Tibial nerve (tissue), 4 donors: ENCODE measurements at regions not wholly inside any gene's neighbourhood (a gene's known extent, or its start where the extent isn't known, plus 50 kb on each side); places are given as distances from the start of the nearest gene placed in this dataset.

Source experiments
- EP300 ChIP-seq, 2 donors: sonication (generic); formaldehyde crosslinking; IDR thresholded peaks; one replicate each; pipeline ENCODE4 v1.6.1; 2017; ENCODE audit warnings: antibody characterized with exemption in 2 of 2, mild to moderate bottlenecking in 1 of 2
- POLR2A ChIP-seq, 2 donors: fragments of 450-650 bp; IDR thresholded peaks; one replicate each; pipeline ENCODE4 v1.6.1; 2017; ENCODE audit warnings: antibody characterized with exemption in 2 of 2, mild to moderate bottlenecking in 2 of 2, moderate library complexity in 2 of 2
- TF ChIP-seq, protein P1 (sequence below), 5 experiments: fragments of 200-600 bp in 3 of 5; fragments of 450-650 bp in 2 of 5; sonication (generic) in 3 of 5; IDR thresholded peaks; one replicate each; pipeline ENCODE4 v1.5.1; 2016 to 2019; ENCODE audit warnings: antibody characterized with exemption in 5 of 5, mild to moderate bottlenecking in 3 of 5, moderate library complexity in 2 of 5

- TF ChIP-seq EP300 (IDR thresholded peaks at IDR 0.05) (no peak), POLR2A (IDR thresholded peaks at IDR 0.05) (no peak)
- TF ChIP-seq, protein P1, sequence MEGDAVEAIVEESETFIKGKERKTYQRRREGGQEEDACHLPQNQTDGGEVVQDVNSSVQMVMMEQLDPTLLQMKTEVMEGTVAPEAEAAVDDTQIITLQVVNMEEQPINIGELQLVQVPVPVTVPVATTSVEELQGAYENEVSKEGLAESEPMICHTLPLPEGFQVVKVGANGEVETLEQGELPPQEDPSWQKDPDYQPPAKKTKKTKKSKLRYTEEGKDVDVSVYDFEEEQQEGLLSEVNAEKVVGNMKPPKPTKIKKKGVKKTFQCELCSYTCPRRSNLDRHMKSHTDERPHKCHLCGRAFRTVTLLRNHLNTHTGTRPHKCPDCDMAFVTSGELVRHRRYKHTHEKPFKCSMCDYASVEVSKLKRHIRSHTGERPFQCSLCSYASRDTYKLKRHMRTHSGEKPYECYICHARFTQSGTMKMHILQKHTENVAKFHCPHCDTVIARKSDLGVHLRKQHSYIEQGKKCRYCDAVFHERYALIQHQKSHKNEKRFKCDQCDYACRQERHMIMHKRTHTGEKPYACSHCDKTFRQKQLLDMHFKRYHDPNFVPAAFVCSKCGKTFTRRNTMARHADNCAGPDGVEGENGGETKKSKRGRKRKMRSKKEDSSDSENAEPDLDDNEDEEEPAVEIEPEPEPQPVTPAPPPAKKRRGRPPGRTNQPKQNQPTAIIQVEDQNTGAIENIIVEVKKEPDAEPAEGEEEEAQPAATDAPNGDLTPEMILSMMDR (IDR thresholded peaks at IDR 0.05): no peak
These were observed 372.5 kb upstream of the B3GAT1 start for GRCh38 chr11:134784568-134784967.
